GM18907 (cell line): ENCODE measurements at regions not wholly inside any gene's neighbourhood (a gene's known extent, or its start where the extent isn't known, plus 50 kb on each side); places are given as distances from the start of the nearest gene placed in this dataset.

Experiments used
- ATAC-seq: cut with Tn5 transposase; IDR thresholded peaks from one replicate; pipeline ENCODE4 v1.9.1; 2021; ENCODE audit warnings: mild to moderate bottlenecking, moderate library complexity; ENCODE audit not compliant: unreplicated experiment

DNA sequence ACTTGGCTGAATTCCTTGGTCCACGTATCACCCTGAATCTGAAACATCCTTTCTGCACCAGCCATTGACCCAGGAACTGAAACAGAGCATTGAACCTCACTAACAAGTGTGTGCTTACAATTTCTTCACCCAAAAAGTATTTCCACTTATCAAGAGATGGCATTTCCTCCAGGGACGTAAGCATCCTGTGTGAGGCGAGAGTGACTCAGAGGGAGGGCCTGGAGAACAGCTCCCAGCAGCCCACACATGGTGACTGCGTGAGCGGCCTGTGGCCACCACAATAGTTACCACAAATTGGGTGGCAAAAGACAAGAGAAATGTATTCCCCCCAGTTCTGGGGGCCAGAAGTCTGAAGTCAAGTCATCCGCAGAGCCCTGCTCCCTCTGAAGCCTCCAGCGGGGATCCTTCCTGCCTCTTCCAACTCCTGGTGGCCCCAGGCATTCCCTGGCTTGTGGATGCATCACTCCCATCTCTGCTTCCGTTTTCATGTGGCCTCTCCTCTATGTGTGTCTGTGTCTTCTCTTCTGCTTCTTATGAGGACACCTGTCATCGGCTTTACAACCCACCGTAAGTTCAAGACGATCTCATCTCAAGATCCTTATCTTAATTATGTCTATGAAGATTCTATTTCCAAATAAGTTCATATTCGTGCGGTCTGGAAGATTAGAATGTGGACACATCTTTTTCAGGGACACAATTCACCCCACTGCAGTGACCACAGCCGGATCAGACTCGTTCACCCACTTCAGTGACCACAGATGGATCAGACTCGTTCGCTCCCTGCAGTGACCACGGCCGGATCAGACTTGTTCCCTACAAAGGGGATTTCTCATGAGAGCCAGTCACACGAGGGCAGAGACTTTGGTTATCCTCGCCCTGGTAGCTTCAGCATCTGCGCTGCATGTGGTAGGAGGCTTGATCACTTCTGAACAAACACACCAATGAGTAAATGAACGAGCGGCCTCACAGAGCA lies 122.6 kb upstream of the FOXF1 start:
- ATAC-seq, result no peak

DNA sequence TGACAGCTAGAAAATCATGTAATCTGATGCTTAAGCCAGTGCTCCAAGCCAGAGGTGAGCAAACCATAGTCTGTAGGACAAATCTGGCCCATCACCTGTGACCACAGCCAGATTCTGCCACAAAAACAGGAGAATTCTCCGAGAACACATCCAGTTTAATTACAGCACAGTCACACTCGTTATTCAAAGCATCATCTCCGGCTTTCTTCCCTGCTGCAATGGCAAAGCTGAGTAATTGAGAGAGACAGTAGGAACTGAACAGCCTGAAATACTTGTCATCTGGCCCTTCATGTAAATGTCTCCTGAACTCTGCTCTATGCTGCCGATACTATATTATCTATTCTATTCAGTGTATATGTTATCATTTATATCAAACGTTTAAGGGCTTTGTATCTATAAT lies 121.4 kb upstream of the FOXF1 start:
- no peak for ATAC-seq

DNA sequence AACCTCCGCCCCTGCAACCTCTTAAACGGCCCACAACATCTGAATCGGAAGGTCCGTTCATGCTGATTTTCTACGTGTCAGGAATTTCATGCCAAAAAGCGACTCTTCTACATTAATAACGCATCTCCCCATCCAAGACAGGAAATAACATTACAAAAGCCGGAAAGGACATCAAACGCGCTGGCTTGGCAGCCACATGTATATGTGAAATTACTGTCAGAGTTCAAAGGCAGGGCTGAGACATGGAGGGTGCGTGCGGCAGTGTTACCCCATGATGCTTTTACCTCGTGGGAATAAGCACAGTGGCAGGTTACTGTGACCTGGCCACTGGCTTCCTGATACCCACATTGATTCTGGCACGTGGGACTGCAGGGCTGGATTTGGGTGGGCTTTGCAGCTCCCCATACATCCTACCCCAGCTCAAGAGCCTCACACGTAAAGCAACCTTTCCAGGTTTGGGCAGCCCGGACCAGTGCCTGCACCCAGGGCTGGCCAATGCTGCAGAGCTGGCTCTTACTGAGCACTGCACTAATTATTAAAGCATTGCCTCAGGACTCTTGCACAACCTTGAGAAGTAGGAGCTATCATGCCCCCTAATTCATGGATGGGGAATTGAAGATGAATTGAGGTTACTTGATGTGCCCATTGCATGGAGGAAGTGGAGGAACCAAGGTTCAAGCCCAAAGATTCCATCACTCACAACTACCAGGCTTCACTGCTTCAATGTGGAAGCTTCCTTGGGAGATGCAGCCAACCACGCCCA lies 120.6 kb upstream of the FOXF1 start:
- no peak for ATAC-seq

DNA sequence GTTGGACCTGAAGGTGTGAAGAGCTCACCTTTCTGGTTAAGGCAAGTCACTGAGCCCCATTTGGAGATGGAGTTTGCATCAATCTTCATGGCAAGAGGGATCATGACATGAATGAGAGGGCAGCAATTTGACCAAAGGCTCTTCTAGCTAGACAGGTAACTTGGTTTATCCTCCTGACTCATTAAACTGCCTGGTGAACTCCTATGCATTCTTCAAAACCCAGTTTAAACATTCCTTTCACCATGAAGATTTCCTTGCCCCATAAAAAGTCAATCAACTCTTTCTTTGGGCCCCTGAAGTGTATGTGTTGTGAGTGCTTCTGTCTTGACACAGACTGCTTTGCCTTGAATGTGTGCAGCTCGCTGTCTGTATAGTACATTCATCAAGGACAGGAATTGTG lies 120.0 kb upstream of the FOXF1 start:
- ATAC-seq, result no peak

DNA sequence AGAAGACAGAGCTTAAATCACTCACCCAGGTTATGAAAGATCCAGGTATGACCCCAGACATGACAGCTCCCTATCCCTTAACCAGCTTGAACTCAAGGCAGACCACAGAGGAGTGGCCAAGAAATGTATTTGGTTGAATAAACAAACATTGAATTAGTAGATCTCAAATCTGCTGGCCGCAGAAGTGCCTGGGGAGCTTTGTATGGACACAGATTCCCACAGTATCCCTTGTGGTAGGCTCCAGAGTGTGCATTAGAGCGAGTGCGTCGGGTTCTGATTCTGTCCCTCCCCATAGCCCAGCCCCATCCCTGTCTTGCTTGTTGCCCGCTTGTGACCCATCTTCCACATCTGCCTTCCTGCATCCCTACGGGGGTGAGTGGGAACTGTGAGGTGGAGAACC lies 118.8 kb upstream of the FOXF1 start:
- ATAC-seq, result no peak

DNA sequence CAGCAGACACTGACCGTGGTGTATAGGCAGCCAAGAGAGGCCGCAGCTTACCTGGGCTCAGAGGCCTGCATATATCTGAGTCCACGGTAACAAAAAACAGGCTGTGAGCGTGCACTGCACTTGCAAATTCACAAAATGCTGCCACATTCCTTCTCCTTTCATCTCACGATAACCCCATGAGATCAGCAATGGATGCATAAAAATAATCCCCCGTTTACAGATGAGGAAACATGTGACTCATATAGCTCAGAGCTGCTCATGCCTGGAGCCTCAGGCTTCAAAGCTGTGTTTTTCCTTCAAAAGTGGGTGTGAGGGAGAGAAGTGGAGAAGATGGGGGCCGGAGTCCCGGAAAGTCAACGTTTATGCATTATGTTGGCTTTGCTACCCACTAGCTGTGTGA lies 118.3 kb upstream of the FOXF1 start:
- ATAC-seq, result no peak

DNA sequence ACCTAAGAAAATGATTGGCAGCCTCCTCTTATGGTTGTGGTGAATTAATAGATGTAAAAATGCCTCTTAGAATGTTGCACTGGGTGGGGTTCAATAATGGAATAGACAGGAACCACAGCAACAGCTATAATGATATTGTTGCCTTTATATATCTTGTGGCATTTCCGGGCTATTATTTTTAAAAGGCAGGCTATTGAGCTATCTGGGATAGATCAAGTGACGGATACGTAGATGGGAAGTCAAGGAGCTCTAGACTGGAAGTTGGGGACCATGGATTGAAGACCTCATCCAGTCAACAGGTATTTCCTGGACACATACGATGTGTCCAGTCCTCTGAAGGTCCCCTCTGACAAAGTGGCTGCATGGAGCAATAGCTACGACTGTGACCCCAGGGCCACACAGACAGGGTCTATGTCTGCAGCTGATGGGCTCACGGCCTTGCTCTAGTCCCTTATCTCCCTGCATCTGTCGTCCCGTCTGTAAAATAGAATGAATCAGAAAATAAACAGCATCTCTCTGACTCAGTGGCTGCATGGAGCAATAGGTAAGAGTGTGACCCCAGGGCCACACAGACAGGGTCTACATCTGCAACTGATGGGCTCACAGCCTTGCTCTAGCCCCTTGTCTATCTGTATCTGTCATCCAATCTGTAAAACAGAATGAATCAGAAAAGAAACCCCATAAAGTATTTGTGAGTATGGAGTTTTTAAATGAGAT lies 117.7 kb upstream of the FOXF1 start:
- no peak for ATAC-seq

DNA sequence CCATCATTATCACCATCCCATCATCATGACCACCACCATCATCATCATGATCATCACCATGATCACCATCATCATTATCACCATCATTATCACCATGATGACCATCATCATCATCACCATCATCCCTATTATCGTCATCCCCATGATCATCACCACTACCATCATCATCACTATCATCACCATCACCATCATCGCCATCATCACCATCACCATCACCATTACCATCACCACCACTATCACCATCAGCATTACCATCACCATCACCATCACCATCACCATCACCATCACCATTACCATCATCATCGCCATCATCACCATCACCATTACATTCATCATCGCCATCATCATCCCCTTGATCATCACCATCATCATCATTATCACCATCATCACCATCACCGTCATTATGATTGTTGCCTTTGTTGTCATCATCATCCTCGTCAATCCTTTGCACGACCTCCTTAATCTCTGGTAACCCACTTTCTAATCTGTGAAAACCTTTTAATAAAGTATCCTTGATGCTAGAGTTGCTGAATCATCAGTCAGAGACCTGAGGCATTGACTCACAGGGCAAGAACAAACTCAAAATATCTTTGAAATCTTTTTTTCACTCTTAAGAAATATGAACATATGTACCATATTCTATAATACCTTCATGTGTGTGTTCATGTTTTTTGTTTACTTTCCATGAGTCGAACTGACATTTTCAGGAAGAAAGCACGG lies 116.3 kb upstream of the FOXF1 start:
- no peak for ATAC-seq

DNA sequence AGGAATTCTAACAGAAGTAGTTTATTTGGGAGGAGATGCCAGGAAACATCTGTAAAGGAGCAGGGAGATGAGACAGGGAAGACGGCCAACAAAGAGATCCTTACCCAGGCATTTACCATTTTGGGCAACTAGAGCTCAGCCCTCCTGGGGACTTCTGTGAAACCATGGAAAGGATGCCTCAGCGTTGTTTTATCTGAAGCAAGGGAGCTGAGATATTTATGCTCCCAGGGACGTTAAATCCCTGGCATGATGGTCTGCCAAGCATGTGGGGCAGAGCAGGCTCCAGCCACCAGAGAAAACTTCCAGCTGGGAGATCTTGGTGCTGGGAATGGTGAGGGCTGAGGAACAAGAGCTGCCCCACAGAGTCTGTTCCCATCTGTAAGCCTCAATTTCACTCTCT lies 114.8 kb upstream of the FOXF1 start:
- no peak for ATAC-seq

DNA sequence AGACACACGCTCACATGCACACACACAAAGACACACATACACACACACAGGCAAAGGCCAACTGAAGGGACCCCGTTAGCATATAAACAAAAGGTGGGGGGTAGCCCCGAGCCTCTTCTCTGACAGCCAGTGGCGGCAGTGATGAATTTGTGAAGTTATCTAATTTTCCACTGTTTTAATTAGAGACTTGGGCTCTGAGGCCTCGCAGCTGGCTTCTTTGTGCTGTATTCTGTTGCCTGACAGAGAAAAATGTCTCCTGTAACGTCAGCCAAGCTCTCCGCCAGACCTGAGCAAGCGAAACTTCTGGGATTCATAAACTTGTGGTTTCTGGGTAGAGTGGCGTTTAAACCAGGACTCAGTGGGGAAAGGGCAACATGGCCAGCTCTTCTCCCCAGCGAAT lies 113.9 kb upstream of the FOXF1 start:
- ATAC-seq, result no peak

DNA sequence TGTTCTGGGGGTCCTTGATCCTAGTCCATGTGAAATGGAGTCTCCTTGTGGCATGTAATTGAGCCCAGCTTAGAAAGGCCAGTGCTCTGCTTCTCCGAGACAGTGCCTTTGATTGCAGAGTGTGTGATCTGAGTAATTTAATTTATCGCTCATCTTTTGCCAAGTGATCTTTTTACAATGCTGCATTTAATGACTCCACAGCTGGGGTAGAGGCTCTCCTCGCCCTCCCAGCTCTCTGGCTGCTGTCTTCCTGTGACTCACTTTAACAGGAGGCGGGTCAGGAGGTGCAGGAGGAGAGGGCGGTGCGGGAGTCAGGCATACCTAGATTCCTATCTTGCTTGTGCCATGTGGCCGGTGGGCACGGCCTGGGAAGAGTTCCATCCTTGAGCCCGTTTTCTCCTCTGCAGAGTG lies 113.4 kb upstream of the FOXF1 start:
- ATAC-seq, result no peak

DNA sequence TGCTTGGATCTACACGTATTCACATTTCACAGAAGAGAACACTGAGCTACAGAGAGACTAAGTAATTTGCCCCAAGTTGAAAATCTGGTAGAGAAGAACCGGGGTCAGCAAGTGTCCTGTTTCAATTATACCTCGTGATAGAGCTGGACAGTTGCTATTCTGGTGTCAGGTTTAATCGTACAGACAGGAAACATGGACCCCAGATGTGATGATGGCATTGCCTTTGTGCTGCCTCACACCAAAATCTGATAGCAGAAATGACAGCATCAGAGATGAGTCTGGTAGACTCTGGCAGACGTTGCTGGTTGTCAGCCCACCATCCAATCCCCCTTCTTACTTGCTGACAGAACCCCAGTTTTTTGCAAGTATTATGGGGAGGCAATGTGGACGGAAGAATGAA lies 112.1 kb upstream of the FOXF1 start:
- no peak for ATAC-seq

DNA sequence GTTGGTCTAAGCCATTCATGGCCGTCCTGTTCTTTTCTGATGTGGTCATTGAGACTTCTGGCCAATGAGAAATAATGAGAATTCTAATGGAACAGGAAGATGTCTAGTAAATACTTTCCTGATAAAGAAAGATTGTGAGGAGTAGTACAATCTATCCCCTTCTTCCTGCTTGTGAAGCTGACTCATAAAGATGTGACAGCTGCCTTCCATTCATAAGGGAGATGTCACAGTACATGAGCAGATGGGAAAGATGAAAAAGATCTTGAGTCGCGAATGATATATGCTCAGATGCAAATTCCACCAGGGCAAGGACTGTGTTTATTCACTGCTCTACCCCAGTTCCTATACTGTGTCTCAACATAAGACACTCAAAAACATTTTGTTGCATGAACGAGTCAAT lies 111.7 kb upstream of the FOXF1 start:
- ATAC-seq, result no peak

DNA sequence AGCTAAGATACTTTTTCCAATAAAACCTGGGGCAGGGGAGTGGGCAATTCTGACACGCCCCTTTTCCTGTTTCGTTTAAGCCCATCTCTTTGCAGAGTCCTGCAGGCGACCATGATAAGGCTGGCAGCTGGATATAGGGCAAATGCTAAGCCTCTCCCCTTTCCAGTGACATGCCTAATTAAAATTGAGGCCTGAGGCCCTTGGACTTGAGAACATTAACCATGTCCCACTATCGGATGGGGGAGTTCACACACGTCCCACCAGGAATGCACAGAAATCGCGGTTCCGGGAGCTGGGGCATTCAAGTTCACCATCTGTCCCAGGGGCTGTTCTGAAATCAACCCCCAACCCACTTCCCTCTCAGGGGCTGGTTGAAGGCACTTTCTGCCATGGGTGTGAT lies 109.2 kb upstream of the FOXF1 start:
- ATAC-seq, result no peak

DNA sequence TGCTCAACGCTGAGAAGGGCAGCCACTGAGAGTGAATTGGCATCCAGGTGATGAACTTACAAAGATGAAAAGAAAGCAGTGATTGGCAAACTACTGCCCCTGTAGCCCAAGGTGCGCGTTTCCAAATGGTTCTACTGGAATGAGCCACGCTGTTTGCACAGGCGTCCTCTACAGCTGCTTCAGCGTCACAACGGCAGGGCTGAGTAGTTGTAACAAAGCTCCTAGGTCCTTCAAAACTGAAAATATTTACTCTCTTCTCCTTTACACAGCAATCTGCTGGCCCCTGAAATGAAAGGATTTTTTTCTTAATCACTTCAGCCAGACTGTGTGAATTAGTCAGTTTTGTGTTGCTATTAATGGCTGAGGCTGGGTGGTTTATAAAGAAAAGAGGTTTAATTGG lies 107.2 kb upstream of the FOXF1 start:
- no peak for ATAC-seq

DNA sequence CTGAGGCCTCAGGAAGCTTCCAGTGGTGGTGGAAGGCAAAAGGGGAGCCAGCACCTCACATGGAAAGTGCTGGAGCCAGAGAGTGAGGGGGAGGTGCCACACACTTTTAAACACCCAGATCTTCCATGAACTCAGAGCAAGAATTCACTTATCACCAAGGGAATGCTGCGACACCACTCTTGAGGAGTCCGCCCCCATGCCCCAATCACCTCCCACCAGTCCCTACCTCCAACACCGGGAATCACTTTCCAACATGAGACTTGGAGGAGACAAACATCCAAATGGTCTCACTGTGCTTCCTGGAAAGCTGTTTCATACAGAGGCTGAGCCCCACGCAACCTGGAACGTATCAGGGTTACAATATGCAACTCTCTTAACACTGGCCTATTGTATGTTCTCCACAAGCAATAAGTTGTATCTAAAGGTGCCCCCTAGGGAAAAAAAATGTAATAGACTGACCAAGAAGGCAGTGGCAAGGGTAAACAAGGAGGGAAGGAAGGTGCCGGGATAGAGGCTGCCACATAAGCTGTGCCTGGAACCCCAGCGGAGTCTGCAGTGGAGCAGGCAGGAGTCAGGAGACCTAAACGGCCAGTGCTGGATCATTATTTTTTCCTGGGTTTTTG lies 106.7 kb upstream of the FOXF1 start:
- ATAC-seq, result no peak

DNA sequence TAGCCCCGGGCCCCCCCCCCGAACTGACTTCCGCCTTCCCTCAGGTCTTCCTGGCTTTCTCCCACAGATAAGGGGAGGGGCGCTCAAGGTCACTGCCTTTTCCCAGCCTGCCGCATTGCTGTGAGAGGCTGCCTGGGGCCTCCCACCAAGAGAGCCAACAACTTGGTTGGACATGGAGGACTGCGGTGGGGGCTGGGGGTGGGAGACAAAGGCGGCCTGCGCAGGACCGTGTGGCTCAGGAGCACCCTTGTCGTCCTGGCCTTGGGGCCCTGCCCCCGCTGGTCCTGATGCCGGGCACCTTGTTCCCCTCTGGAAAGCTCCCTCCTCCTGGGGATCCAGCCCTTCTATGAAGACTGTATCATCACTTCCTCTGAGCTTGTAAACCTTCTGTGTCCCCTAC lies 105.6 kb upstream of the FOXF1 start:
- no peak for ATAC-seq

DNA sequence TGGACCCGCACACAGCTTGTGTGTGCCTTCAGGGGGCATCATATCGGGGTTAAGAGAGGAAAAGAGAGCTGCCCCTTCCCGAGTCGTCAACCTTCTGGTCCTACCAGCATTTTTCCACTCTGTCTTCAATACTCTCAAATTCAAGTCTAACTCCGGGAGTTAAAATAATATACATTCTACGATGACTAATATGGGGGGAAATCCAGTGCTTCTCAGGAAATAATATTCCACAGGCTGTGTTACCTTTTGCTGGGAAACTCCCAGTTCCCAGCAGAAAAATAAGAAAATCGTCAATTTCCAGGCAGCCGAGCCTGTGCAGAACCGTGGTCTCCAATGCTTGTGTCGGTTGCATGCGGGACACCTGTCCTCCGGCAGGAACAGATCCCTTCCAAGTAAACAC lies 105.0 kb upstream of the FOXF1 start:
- no peak for ATAC-seq

DNA sequence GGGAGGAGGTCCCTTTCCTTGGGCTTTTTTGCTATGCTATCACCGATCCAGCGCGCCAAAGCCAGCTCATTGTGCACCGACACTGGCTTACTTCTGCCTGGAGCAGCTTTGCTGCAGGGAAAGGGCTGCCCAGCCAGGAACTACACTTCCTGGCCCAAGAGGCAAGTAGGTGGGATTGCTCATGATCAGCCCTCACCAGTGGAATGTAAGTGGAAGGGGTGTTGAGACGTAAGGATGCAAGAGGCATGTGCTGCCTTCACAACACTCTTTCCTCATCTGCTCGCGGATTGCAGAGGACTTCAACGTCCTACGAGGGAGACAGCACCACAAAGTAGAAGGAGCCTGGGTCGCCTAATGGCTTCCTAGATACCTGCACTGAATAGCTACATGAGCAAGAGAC lies 104.3 kb upstream of the FOXF1 start:
- no peak for ATAC-seq

DNA sequence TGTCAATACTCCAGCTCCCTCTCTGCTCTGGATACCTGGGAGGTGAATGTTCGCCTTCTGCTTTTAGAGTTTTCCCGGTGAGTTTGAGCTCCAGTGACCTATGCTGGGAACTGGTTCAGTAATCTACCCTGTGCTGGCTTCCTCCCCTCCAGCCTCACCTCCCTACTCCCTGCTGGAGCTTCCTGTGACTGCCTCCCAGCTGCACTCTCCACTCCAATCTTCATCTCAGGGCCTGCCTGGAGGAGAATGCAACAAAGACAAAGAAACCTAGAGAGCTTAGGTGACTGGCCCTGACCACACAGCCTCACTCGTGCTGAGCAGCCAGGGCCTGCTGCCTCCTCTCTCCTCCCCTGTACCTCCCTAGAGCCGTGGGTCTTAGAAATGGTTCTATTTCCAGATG lies 101.6 kb upstream of the FOXF1 start:
- no peak for ATAC-seq
